ENCODE measurements at regions not wholly inside any gene's neighbourhood (a gene's known extent, or its start where the extent isn't known, plus 50 kb on each side); places are given as distances from the start of the nearest gene placed in this dataset.

DNA sequence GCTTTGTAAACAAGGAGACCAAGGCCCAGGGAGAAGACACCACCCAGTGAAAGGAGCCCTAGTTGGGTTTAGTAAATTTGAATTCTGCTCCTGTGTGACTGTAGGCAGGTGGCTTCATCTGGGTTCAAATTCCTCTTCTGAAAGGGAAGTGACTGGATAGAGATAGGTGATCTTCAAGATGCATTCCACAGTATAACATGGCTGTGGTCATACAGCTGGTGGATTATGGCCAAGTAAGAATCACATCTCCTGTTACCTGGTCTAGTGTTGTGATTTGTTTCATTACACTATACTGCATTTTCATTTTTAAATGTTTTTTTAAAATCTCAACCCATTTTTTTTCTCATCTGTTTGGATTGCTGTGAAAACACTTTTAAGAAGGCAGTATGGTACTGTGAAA lies 58.0 kb upstream of the PICALM start:
- TF ChIP-seq, protein P1, sequence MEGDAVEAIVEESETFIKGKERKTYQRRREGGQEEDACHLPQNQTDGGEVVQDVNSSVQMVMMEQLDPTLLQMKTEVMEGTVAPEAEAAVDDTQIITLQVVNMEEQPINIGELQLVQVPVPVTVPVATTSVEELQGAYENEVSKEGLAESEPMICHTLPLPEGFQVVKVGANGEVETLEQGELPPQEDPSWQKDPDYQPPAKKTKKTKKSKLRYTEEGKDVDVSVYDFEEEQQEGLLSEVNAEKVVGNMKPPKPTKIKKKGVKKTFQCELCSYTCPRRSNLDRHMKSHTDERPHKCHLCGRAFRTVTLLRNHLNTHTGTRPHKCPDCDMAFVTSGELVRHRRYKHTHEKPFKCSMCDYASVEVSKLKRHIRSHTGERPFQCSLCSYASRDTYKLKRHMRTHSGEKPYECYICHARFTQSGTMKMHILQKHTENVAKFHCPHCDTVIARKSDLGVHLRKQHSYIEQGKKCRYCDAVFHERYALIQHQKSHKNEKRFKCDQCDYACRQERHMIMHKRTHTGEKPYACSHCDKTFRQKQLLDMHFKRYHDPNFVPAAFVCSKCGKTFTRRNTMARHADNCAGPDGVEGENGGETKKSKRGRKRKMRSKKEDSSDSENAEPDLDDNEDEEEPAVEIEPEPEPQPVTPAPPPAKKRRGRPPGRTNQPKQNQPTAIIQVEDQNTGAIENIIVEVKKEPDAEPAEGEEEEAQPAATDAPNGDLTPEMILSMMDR (IDR thresholded peaks at IDR 0.05), result no peak
- TF ChIP-seq POLR2A (IDR thresholded peaks at IDR 0.05), result no peak

Data from thyroid gland (tissue), 4 donors.